ENCODE measurements at regions not wholly inside any gene's neighbourhood (a gene's known extent, or its start where the extent isn't known, plus 50 kb on each side); places are given as distances from the start of the nearest gene placed in this dataset.

DNA sequence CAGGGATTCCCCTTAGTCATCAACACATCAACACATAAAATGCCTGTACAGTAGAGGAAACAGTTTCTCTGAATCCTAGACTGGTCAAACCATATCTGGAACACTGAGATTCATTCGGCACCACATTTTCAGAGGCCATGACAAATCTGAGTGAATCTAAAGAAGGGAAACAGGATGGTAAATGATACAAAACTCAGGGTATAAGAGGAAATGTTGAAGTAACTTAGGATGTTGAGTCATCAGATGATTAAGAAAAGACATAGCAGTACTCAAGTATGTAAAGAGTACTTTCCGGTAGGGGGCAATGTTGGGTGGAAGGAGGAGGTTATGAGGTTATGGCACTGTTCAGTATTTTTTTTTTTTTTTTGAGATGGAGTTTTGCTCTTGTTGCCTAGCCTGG lies 358.5 kb upstream of the PMFBP1 start:
- H3K4me3 Mint-ChIP-seq (ENCODE audit: unreplicated experiment): no peak overlapping the region
- H3K27ac Mint-ChIP-seq (ENCODE audit: unreplicated experiment): no peak overlapping the region
- BruUV-seq (replicated peaks): no TSS peak
- TF ChIP-seq, protein P1, sequence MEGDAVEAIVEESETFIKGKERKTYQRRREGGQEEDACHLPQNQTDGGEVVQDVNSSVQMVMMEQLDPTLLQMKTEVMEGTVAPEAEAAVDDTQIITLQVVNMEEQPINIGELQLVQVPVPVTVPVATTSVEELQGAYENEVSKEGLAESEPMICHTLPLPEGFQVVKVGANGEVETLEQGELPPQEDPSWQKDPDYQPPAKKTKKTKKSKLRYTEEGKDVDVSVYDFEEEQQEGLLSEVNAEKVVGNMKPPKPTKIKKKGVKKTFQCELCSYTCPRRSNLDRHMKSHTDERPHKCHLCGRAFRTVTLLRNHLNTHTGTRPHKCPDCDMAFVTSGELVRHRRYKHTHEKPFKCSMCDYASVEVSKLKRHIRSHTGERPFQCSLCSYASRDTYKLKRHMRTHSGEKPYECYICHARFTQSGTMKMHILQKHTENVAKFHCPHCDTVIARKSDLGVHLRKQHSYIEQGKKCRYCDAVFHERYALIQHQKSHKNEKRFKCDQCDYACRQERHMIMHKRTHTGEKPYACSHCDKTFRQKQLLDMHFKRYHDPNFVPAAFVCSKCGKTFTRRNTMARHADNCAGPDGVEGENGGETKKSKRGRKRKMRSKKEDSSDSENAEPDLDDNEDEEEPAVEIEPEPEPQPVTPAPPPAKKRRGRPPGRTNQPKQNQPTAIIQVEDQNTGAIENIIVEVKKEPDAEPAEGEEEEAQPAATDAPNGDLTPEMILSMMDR (IDR thresholded peaks at IDR 0.05; ENCODE audit: insufficient read depth in 1 of 2, low read depth in 1 of 2, low read length in 1 of 2, severe bottlenecking in 1 of 2, unreplicated experiment in 1 of 2): no peak
- ChIA-PET CTCF (no interaction called here), POLR2A (no interaction called here)
- DNase-seq: no peak
- H3K36me3 Mint-ChIP-seq (ENCODE audit: insufficient read depth, unreplicated experiment): no peaks in the 10 kb centered on the region
- Histone ChIP-seq H3K4me3 (ENCODE audit: low read depth, low read length) (no peak overlapping the region), H3K27me3 (replicated peaks; ENCODE audit: control insufficient read depth, insufficient read depth, low read length) (no peaks in the 10 kb centered on the region), H3K4me1 (no peaks in the 10 kb centered on the region), H3K9me3 (no peaks in the 10 kb centered on the region), H3K36me3 (ENCODE audit: control insufficient read depth, insufficient read depth, low read length) (no peaks in the 10 kb centered on the region)
- no peaks in the 10 kb centered on the region for H3K27me3 Mint-ChIP-seq (ENCODE audit: insufficient read depth, unreplicated experiment)
- intact Hi-C loops (cut with micrococcal nuclease; ENCODE audit: unreplicated experiment): no loop called here
- H3K4me1 Mint-ChIP-seq (ENCODE audit: low read depth, unreplicated experiment): no peaks in the 10 kb centered on the region
- H3K9me3 Mint-ChIP-seq (ENCODE audit: unreplicated experiment): peaks cover 25% of the 10 kb centered on the region

DNA sequence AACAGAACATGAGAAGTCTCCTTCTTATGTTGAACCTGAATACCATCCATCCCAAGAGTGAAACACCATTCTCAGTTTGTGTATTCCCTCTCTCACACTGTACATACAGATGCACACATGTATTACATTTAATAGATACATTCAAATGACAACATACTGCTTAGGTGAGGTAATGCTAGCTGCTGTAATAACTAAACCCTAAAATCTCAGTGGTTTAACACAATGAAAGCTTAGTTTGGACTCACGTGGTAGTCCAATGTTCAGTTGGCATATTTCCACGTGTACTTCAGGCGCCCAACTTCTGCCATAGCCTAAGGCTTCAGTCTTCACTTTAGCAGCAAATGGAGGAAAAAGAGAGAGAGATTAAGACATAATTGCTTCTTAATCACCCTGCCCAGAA lies 351.1 kb upstream of the PMFBP1 start:
- H3K4me1 Mint-ChIP-seq (ENCODE audit: low read depth, unreplicated experiment): no peaks in the 10 kb centered on the region
- H3K9me3 Mint-ChIP-seq (ENCODE audit: unreplicated experiment): peaks cover 27% of the 10 kb centered on the region
- Histone ChIP-seq H3K36me3 (ENCODE audit: control insufficient read depth, insufficient read depth, low read length) (peaks cover 2% of the 10 kb centered on the region), H3K9me3 (peaks cover 12% of the 10 kb centered on the region; the same call in 1 of the 2 replicates), H3K27me3 (replicated peaks; ENCODE audit: control insufficient read depth, insufficient read depth, low read length) (no peaks in the 10 kb centered on the region), H3K4me3 (ENCODE audit: low read depth, low read length) (no peak overlapping the region), H3K4me1 (no peaks in the 10 kb centered on the region)
- no peak for DNase-seq
- POLR2A ChIA-PET: no interaction called here
- intact Hi-C loops (cut with micrococcal nuclease; ENCODE audit: unreplicated experiment): no loop called here
- no peak overlapping the region for H3K4me3 Mint-ChIP-seq (ENCODE audit: unreplicated experiment)
- no peaks in the 10 kb centered on the region for H3K27me3 Mint-ChIP-seq (ENCODE audit: insufficient read depth, unreplicated experiment)
- TF ChIP-seq, protein P1 (IDR thresholded peaks at IDR 0.05; ENCODE audit: insufficient read depth in 1 of 2, low read depth in 1 of 2, low read length in 1 of 2, severe bottlenecking in 1 of 2, unreplicated experiment in 1 of 2): no peak
- no peak overlapping the region for H3K27ac Mint-ChIP-seq (ENCODE audit: unreplicated experiment)
- CTCF ChIA-PET: no interaction called here
- BruUV-seq (replicated peaks): no TSS peak
- no peaks in the 10 kb centered on the region for H3K36me3 Mint-ChIP-seq (ENCODE audit: insufficient read depth, unreplicated experiment)

DNA sequence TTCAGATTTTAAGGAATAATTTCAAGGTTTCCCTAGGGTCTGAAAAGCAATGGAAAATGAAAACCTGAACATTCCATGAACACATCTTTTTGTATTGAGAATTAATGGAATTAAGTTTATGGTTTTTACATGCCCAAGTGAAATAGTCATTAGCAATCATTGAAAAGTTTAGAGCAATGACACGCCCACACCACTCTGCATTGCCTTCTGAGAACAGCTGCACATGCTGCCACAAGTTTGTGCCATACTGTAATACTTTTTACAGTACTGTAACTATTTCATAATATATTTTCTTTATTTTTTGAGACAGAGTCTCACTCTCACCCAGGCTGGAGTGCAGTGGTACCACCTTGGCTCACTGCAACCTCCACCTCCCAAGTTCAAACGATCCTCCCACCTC lies 345.2 kb upstream of the PMFBP1 start:
- H3K4me1 ChIP-seq: no peaks in the 10 kb centered on the region
- no peaks in the 10 kb centered on the region for H3K36me3 Mint-ChIP-seq (ENCODE audit: insufficient read depth, unreplicated experiment)
- ChIA-PET POLR2A (no interaction called here), CTCF (no interaction called here)
- H3K4me1 Mint-ChIP-seq (ENCODE audit: low read depth, unreplicated experiment): no peaks in the 10 kb centered on the region
- no peak overlapping the region for H3K27ac Mint-ChIP-seq (ENCODE audit: unreplicated experiment)
- H3K9me3 Mint-ChIP-seq (ENCODE audit: unreplicated experiment): peaks cover 7% of the 10 kb centered on the region
- peaks cover 5% of the 10 kb centered on the region; the same call in 1 of the 2 replicates for H3K9me3 ChIP-seq
- intact Hi-C loops (cut with micrococcal nuclease; ENCODE audit: unreplicated experiment): no loop called here
- no peaks in the 10 kb centered on the region for H3K27me3 ChIP-seq (replicated peaks; ENCODE audit: control insufficient read depth, insufficient read depth, low read length)
- no peak overlapping the region for H3K4me3 Mint-ChIP-seq (ENCODE audit: unreplicated experiment)
- no peaks in the 10 kb centered on the region for H3K36me3 ChIP-seq (ENCODE audit: control insufficient read depth, insufficient read depth, low read length)
- BruUV-seq (replicated peaks): no TSS peak
- H3K4me3 ChIP-seq (ENCODE audit: low read depth, low read length): no peak overlapping the region
- H3K27me3 Mint-ChIP-seq (ENCODE audit: insufficient read depth, unreplicated experiment): no peaks in the 10 kb centered on the region
- TF ChIP-seq, protein P1 (IDR thresholded peaks at IDR 0.05; ENCODE audit: insufficient read depth in 1 of 2, low read depth in 1 of 2, low read length in 1 of 2, severe bottlenecking in 1 of 2, unreplicated experiment in 1 of 2): no peak
- DNase-seq: no peak
